SU-DHL-6 (cell line): ENCODE measurements at regions not wholly inside any gene's neighbourhood (a gene's known extent, or its start where the extent isn't known, plus 50 kb on each side); places are given as distances from the start of the nearest gene placed in this dataset.

ENCODE experiments used
- EZH2phosphoT487 ChIP-seq: fragments of 200-600 bp; sonication (generic), shearing (Covaris generic); conservative IDR thresholded peaks from 2 replicates; pipeline ENCODE4 v1.6.1; 2018; ENCODE audit warnings: mild to moderate bottlenecking, antibody characterized with exemption, low read length, moderate library complexity, mixed read lengths
- TF ChIP-seq, protein P1 (sequence below): fragments of 200-600 bp; sonication (generic); IDR thresholded peaks from one replicate; pipeline ENCODE4 v1.5.1; 2017; ENCODE audit warnings: antibody characterized with exemption, mild to moderate bottlenecking, low read length, moderate library complexity; ENCODE audit not compliant: insufficient read depth, poor library complexity, severe bottlenecking

DNA sequence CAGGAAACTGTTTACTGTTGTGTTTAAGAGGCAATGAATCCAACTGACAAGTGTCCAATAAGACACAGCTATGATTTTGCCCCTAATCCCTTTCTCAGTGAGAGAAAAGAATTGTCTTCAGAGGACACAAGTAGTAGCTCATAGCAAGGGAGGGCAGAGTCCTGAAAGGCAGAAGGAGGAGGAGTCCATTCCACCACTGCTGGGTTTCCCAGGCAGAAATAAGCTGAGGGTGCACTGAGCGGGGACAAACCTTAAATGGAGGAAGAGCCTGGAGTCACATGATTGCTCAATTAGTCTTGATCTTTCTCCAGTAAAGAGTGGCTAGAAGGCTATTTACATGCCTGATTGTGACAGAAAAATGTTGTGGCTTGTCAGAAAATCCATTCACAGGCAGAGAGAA lies 573.8 kb downstream of the POM121L12 start:
- TF ChIP-seq, protein P1, sequence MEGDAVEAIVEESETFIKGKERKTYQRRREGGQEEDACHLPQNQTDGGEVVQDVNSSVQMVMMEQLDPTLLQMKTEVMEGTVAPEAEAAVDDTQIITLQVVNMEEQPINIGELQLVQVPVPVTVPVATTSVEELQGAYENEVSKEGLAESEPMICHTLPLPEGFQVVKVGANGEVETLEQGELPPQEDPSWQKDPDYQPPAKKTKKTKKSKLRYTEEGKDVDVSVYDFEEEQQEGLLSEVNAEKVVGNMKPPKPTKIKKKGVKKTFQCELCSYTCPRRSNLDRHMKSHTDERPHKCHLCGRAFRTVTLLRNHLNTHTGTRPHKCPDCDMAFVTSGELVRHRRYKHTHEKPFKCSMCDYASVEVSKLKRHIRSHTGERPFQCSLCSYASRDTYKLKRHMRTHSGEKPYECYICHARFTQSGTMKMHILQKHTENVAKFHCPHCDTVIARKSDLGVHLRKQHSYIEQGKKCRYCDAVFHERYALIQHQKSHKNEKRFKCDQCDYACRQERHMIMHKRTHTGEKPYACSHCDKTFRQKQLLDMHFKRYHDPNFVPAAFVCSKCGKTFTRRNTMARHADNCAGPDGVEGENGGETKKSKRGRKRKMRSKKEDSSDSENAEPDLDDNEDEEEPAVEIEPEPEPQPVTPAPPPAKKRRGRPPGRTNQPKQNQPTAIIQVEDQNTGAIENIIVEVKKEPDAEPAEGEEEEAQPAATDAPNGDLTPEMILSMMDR, result no peak
- no peak for TF ChIP-seq EZH2phosphoT487
